SKM-1 treated with dmso at 0.1 percent for 144 hours (cell line): ENCODE measurements at regions not wholly inside any gene's neighbourhood (a gene's known extent, or its start where the extent isn't known, plus 50 kb on each side); places are given as distances from the start of the nearest gene placed in this dataset.
"Not testable (repeated sequence)": the region's sequence is repeated elsewhere in the genome, so short reads cannot be mapped to it uniquely, and the experiment has no call there.

Experiments
- DNase-seq: peaks from one replicate; lab custom pipeline; 2025; ENCODE audit not compliant: unreplicated experiment; lab: John Stamatoyannopoulos, UW

GRCh38 chr12:123062681-123063486 lies 82.4 kb downstream of the ARL6IP4 start:
- peak; percentile 30 for DNase-seq

- no peak for DNase-seq
These were observed 81.1 kb downstream of the ARL6IP4 start for GRCh38 chr12:123061441-123062205.

- no peak for DNase-seq
These were observed 79.0 kb downstream of the ARL6IP4 start for GRCh38 chr12:123059500-123059899.

- no peak for DNase-seq
These were observed 78.5 kb downstream of the ARL6IP4 start for GRCh38 chr12:123058980-123059379.

- no peak for DNase-seq
These were observed 78.0 kb downstream of the ARL6IP4 start for GRCh38 chr12:123058481-123058880.

- DNase-seq, result no peak
These were observed 77.2 kb downstream of the ARL6IP4 start for GRCh38 chr12:123057513-123058265.

- DNase-seq, result no peak
These were observed 76.2 kb downstream of the ARL6IP4 start for GRCh38 chr12:123056709-123057108.

GRCh38 chr12:123056053-123056452 lies 75.6 kb downstream of the ARL6IP4 start:
- DNase-seq, result no peak

- no peak for DNase-seq
These were observed 74.8 kb downstream of the ARL6IP4 start for GRCh38 chr12:123055281-123055766.

- DNase-seq, result no peak
These were observed 73.9 kb downstream of the ARL6IP4 start for GRCh38 chr12:123054371-123054770.

GRCh38 chr12:123051556-123051955 lies 71.1 kb downstream of the ARL6IP4 start:
- DNase-seq, result no peak

- no peak for DNase-seq
These were observed 70.4 kb downstream of the ARL6IP4 start for GRCh38 chr12:123050913-123051312.

GRCh38 chr12:123050331-123050831 lies 69.9 kb downstream of the ARL6IP4 start:
- no peak for DNase-seq

- no peak for DNase-seq
These were observed 69.1 kb downstream of the ARL6IP4 start for GRCh38 chr12:123049398-123050240.

- DNase-seq, result not testable (repeated sequence)
These were observed 67.4 kb downstream of the ARL6IP4 start for GRCh38 chr12:123047892-123048291.

- DNase-seq, result no peak
These were observed 66.8 kb downstream of the ARL6IP4 start for GRCh38 chr12:123047289-123047688.

GRCh38 chr12:123046431-123046830 lies 66.0 kb downstream of the ARL6IP4 start:
- DNase-seq, result no peak

- DNase-seq, result no peak
These were observed 65.2 kb downstream of the ARL6IP4 start for GRCh38 chr12:123045678-123046077.

- DNase-seq, result no peak
These were observed 63.9 kb downstream of the ARL6IP4 start for GRCh38 chr12:123044351-123044750.

- DNase-seq, result peak; percentile 1
These were observed 63.1 kb downstream of the ARL6IP4 start for GRCh38 chr12:123043536-123044001.
